ENCODE measurements at regions not wholly inside any gene's neighbourhood (a gene's known extent, or its start where the extent isn't known, plus 50 kb on each side); places are given as distances from the start of the nearest gene placed in this dataset.

DNA sequence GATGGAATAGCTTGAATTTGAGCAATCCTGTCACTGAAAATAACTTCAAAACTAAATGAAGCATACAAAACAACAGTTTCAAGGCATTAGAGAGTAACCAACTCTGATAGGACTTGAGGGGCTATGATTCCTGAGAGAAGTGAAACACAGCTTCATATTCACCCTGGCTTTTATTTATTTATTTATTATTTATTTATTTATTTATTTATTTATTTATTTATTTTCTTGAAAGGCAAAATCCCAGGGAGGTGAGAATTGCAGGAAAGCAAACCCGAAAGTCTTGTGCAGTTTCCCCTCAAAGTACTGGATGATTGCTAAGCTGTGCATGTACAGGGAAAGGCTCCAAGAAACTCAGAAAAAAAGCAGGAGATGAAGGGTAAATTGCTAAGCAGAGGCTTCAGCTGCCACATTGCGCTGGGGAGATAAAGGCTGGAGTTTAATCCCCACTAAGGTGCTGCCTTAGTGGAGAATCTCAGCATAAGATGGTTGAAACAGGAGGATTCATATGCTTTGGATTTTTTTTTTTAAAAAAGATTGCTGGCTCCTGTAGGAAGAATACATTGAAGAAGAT, 72.9 kb upstream of the COL24A1 start:
- no peak for DNase-seq (ENCODE audit: low spot score)

- DNase-seq (ENCODE audit: low spot score): no peak
Measured at GRCh38 chr1:86228546-86228945, 72.0 kb upstream of the COL24A1 start.

- DNase-seq (ENCODE audit: low spot score): no peak
Measured at GRCh38 chr1:86227026-86227425, 70.5 kb upstream of the COL24A1 start.

- DNase-seq (ENCODE audit: low spot score): no peak
Measured at GRCh38 chr1:86226204-86226603, 69.6 kb upstream of the COL24A1 start.

GRCh38 chr1:86224651-86225310, 68.2 kb upstream of the COL24A1 start:
- no peak for DNase-seq (ENCODE audit: low spot score)

DNA sequence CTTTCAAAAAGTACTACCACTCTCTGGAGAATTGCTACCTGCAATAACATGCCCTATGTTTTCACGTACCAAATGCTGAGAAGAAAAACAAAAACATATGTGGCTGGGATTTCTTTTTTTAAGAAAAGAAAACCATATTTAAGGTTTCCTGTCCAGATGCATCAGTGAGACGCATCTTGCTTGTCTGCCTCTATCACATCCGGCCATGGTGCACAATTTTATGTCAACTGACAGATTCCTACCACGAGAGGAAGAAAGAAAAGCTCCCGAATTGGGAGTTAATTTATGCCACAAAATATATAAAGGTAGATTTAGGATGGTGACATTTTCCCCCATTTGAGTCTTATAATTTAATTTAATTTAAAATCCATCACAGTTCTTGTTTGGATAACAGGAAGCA, 62.3 kb upstream of the COL24A1 start:
- no peak for DNase-seq (ENCODE audit: low spot score)

- DNase-seq (ENCODE audit: low spot score): no peak
Measured at GRCh38 chr1:86214605-86215004, 58.0 kb upstream of the COL24A1 start.

DNA sequence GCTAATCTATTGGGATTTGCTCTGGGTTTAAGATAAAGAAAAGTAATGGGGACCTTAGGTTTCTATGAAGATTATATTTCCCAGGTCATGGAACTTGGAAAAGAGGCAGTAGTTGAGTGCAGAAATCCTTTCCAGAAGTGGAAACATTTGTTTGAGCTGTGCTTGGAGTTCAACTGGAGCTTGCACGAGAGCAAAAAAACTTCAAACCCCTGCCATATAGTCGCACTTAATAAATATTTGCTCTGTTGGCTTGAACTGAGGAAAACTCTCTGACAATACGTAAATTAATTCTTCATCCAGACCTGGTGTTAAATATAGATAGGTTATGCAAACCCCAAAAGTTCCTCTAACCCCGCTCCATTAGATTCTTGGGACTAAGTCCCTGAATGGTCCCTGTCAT, 52.8 kb upstream of the COL24A1 start:
- no peak for DNase-seq (ENCODE audit: low spot score)

- peak; percentile 2 for DNase-seq (ENCODE audit: low spot score)
Measured at GRCh38 chr1:86207323-86207722, 50.8 kb upstream of the COL24A1 start.

All from Ammon's horn (tissue), 1 donor.